ENCODE measurements at regions not wholly inside any gene's neighbourhood (a gene's known extent, or its start where the extent isn't known, plus 50 kb on each side); places are given as distances from the start of the nearest gene placed in this dataset.

- ChIA-PET POLR2A (ENCODE audit: unreplicated experiment) (no interaction called here), CTCF (no interaction called here)
- H4K20me1 ChIP-seq (ENCODE audit: insufficient read depth, low read length): no peaks in the 10 kb centered on the region
- no peaks in the 10 kb centered on the region for H3K79me1 ChIP-seq (ENCODE audit: low read depth in 1 of 2, low read length in 2 of 2)
- WGBS, 2 experiments (ENCODE audit: extremely low coverage in 2 of 2, insufficient read length in 1 of 2): 58% methylated on average over 4 of the region's 8 CpGs; no CpG with 5 or more reads in 1 of the 2 experiments
- no peak overlapping the region for H3K56ac ChIP-seq (ENCODE audit: extremely low read depth, insufficient read depth, low read length)
- ATAC-seq (ENCODE audit: low read depth): no peak
- H4K91ac ChIP-seq (ENCODE audit: insufficient read depth, low read depth, low read length): no peak overlapping the region
- no peaks in the 10 kb centered on the region for H3K9me1 ChIP-seq (ENCODE audit: insufficient read depth, low read length)
- H3K27ac ChIP-seq (ENCODE audit: insufficient read depth, low read length): no peak overlapping the region
- no peak overlapping the region for H3K4me2 ChIP-seq (ENCODE audit: low read depth, low read length)
- no peak overlapping the region for H2AFZ ChIP-seq (replicated peaks; ENCODE audit: low read length, poor library complexity)
- no peak overlapping the region for H3K14ac ChIP-seq (replicated peaks; ENCODE audit: low read depth, low read length)
- H2BK120ac ChIP-seq (ENCODE audit: low read depth, low read length): no peak overlapping the region
- intact Hi-C loops (cut with micrococcal nuclease) (no loop called here), in situ Hi-C loops (cut with MboI; ENCODE audit: low sequenced_read_pairs) (no loop called here), dilution Hi-C loops (cut with HindIII; ENCODE audit: low sequenced_read_pairs, unreplicated experiment) (no loop called here)
- no peaks in the 10 kb centered on the region for H3K36me3 ChIP-seq (ENCODE audit: control insufficient read depth, insufficient read depth, low read length)
- H3K18ac ChIP-seq (ENCODE audit: low read depth, low read length): no peak overlapping the region
- peaks cover 3% of the 10 kb centered on the region; the same call in 1 of the 2 replicates for H3K9me3 ChIP-seq (ENCODE audit: control insufficient read depth, insufficient read depth, low read length)
- no peak overlapping the region for H2AK9ac ChIP-seq (replicated peaks; ENCODE audit: low read depth, low read length, poor library complexity)
- peaks cover 2% of the 10 kb centered on the region for H3K27me3 ChIP-seq (ENCODE audit: control insufficient read depth, insufficient read depth, low read length)
- H3K23ac ChIP-seq (ENCODE audit: low read depth, low read length): no peak overlapping the region
- no TSS peak for BruUV-seq (replicated peaks)
- no peaks in the 10 kb centered on the region for H3K4me1 ChIP-seq (ENCODE audit: control insufficient read depth, insufficient read depth, low read length)
- no peak overlapping the region for H2BK15ac ChIP-seq (ENCODE audit: low read depth, low read length)
- no peak overlapping the region for H2BK20ac ChIP-seq (ENCODE audit: low read depth, low read length)
- TF ChIP-seq MAFK (IDR thresholded peaks at IDR 0.05; ENCODE audit: low read depth, low read length) (0 out of 2 replicates have a peak, but pooled peaks have one; percentile 29), RAD21 (IDR thresholded peaks at IDR 0.05; ENCODE audit: low read length) (no peak)
- no peak overlapping the region for H4K8ac ChIP-seq (ENCODE audit: low read depth in 2 of 2, low read length in 2 of 2)
- no peak for DNase-seq
- no peak overlapping the region for H2BK5ac ChIP-seq (ENCODE audit: low read depth, low read length, poor library complexity, severe bottlenecking)
- no peak overlapping the region for H2AK5ac ChIP-seq (ENCODE audit: low read depth, low read length)
- H3K9ac ChIP-seq (ENCODE audit: low read depth, low read length): no peak overlapping the region
- H4K5ac ChIP-seq (ENCODE audit: low read depth, low read length): no peak overlapping the region
- no peak overlapping the region for H3K4me3 ChIP-seq (ENCODE audit: insufficient read depth, low read depth, low read length)
- H3K4ac ChIP-seq (ENCODE audit: low read depth, low read length): no peak overlapping the region
Observed at GRCh38 chr3:73321286-73321999, 260.0 kb downstream of the EBLN2 start.
